GM13976 (cell line): ENCODE measurements at regions not wholly inside any gene's neighbourhood (a gene's known extent, or its start where the extent isn't known, plus 50 kb on each side); places are given as distances from the start of the nearest gene placed in this dataset.

ENCODE experiments used
- DNase-seq: peaks from one replicate; pipeline ENCODE4 v3.0.0; 2012; ENCODE audit warnings: low spot score
- in situ Hi-C: fragments of 300-500 bp; cut with MboI; formaldehyde crosslinking; loops from one replicate; pipeline ENCODE4 v1.12.0; 2022; ENCODE audit warnings: low sequenced_read_pairs, mixed read lengths, inconsistent platforms; ENCODE audit not compliant: unreplicated experiment
- TF ChIP-seq, protein P1 (sequence below): IDR thresholded peaks from 2 replicates; pipeline ENCODE4 v1.5.1; 2012; ENCODE audit warnings: borderline replicate concordance, mild to moderate bottlenecking; ENCODE audit not compliant: insufficient read depth; ENCODE audit errors: extremely low read depth, missing control alignments, control extremely low read depth

DNA sequence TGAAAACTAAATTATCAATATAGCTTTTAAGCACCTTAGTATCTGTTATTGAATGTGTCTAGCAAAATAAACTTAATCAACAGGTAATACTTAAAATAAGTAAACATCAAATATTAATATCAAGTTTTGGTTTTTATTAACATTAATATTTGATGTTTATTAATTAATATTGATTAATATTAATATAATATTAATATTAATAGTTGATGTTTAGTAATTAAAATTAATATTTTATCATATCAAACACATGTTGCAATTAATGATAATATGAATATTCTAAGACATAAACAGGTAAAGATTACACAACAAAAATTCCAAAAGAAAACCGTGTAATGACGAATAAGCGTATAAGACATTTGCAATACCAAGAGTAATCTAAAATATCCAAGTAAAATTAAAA lies 222.8 kb upstream of the PRR20A start:
- in situ Hi-C loops, result no loop called here
- TF ChIP-seq, protein P1, sequence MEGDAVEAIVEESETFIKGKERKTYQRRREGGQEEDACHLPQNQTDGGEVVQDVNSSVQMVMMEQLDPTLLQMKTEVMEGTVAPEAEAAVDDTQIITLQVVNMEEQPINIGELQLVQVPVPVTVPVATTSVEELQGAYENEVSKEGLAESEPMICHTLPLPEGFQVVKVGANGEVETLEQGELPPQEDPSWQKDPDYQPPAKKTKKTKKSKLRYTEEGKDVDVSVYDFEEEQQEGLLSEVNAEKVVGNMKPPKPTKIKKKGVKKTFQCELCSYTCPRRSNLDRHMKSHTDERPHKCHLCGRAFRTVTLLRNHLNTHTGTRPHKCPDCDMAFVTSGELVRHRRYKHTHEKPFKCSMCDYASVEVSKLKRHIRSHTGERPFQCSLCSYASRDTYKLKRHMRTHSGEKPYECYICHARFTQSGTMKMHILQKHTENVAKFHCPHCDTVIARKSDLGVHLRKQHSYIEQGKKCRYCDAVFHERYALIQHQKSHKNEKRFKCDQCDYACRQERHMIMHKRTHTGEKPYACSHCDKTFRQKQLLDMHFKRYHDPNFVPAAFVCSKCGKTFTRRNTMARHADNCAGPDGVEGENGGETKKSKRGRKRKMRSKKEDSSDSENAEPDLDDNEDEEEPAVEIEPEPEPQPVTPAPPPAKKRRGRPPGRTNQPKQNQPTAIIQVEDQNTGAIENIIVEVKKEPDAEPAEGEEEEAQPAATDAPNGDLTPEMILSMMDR, result no peak
- no peak for DNase-seq

GRCh38 chr13:56923626-56924140 lies 217.0 kb upstream of the PRR20A start:
- in situ Hi-C loops, result no loop called here
- DNase-seq, result no peak
- TF ChIP-seq, protein P1, result no peak

DNA sequence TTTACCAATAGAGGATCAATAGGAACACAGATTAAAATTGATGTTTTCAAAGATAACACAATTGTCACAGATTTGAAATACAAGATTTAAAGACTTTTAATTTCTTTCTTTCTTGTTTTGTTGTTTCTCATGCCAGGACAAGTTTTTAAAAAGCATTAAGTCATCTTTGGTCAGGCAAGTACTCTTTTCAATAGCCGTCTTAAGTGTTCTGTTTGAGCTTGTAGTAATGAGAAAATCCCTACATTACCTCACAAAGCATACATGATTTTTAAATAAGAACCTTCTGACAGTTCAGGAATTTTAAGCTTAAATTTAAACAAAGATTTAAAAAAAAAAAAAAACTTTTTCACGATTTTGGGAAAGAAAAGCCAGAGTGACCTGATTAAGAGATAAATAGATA lies 216.3 kb upstream of the PRR20A start:
- TF ChIP-seq, protein P1, result no peak
- in situ Hi-C loops, result no loop called here
- no peak for DNase-seq

DNA sequence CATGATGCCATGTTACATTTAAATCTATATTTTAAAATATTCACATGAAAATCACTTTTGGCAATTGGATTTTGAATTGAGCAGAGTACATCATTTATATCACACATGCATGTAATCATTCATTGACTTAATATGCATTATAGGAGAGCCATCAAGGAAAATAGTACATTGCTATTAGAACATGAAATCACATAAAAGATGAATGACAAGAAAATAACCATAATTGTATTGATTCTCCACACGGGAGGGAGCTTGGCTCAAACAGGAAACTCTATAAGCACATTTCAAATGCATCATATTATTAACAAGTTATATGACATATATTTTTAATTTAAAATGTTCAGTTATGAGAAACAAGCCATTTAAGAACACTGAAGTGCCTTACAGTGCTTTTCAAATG lies 208.6 kb upstream of the PRR20A start:
- no peak for DNase-seq
- TF ChIP-seq, protein P1, result no peak
- in situ Hi-C loops, result no loop called here

- in situ Hi-C loops, result no loop called here
- TF ChIP-seq, protein P1, result no peak
- DNase-seq, result no peak
These were observed 186.8 kb upstream of the PRR20A start for GRCh38 chr13:56953965-56954364.

- in situ Hi-C loops, result no loop called here
- DNase-seq, result no peak
- TF ChIP-seq, protein P1, result no peak
These were observed 165.1 kb upstream of the PRR20A start for GRCh38 chr13:56975647-56976046.

GRCh38 chr13:56980856-56981255 lies 159.9 kb upstream of the PRR20A start:
- in situ Hi-C loops, result no loop called here
- no peak for DNase-seq
- TF ChIP-seq, protein P1, result no peak
